ENCODE measurements at regions not wholly inside any gene's neighbourhood (a gene's known extent, or its start where the extent isn't known, plus 50 kb on each side); places are given as distances from the start of the nearest gene placed in this dataset.

DNA sequence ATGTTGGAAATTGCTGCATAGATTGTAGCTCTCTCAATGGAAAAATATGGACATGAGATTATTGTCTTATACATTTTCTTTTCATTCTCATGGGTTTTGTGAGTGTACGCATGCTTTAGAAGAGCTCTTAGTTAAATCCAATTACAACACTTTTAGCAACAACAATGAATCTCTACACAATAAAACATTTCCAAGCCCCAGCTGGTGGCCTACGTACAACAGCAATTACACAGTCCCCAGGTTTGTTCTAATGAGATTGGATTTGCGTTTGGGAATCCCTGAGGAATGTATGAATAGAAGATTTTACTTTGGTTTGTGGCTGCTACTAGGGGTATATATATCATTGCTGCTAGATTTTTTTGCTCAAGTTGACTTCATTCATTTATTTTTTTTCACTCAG is 98.6 kb downstream of the FHDC1 start:
- no peak for DNase-seq (ENCODE audit: low spot score)
- FAIRE-seq = no peak

DNA sequence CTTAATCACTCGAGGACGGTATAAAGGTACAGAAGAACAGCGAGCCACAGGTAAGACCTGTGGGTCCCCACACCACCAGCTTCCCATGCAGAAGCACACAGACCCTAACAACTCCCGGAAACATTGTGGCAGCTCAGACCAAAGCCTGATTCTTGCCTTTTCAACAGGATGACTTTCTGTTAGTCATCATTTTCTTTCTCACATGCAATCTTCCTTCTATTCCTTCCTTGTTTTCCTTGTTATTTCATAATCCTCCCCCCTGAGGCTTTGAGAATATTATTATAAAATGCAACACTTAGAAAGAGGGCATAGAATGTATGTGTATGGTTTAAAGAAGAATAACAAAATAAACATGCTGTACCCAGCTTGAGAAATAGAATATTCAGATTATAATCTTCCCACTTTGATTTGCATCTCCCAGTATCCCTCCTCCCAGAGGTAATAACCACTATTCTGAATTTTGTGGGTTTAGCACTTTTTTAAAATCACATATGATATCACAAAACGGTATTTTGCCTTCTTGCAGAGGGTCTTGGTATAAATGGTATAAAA is 100.9 kb downstream of the FHDC1 start:
- FAIRE-seq (no peak), DNase-seq (ENCODE audit: low spot score) (no peak)

DNA sequence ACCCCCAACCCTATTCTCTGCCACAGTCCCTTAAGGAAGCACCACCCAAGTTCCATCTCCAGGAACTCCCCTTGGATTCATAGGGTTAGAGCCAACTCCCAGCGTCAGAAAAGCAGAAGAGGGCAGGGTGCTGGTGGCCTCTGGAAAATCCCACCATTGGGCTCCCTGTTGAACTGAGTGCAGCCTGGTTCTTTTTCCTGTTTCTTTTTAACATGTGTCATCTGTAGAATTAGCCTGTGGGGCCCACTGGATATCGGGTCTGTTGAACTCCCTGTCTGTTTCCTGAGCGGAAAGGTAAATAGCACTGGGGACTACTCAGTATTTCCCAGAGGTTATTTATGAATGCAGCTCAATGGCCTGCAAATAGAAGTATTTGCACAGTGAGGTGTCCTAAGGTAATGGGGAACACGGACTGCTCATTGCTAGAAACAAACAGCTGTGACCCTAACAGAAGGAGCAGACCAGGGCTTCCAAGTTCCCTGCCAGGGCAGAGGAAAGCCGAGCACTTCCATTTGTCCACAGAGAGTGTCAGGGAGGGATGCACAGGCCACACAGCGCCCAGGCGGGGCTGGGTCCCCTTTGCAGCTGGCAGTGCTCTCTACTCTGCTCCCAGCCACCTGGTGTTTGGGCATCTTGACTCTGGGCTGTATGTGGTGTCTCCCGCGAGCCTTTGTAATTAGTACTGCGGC is 102.6 kb downstream of the FHDC1 start:
- FAIRE-seq (no peak), DNase-seq (ENCODE audit: low spot score) (no peak)

DNA sequence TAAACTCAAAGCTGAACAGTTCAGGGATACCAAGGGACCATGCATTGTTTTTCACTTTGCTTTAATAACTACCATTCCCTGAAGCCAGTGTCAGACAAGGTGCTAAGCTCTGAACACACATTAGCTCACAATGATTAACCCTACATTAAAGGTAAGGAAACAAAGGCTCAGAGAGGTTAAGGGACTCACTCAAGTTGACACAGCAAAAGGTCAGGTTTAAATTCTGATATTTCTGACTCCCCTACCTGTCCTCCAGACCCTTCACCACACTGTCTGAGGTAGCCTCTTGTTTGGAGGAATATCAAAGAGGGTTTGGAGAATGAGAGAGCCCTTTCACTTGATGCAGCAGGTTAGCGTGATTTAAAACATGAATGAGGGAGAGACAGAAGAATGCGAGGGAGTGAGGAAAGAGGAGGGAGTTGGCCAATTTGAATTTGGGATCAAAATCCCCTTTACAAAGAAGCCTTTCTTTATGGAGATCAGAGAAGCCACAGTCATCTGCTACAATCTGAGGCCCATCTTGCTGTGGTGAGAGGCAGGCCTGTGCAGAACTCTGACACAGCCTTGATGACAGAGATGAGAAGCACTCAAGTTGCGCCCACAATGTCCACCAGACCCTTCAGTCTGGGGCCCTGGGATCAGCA is 103.5 kb downstream of the FHDC1 start:
- DNase-seq (ENCODE audit: low spot score) (no peak), FAIRE-seq (no peak)

DNA sequence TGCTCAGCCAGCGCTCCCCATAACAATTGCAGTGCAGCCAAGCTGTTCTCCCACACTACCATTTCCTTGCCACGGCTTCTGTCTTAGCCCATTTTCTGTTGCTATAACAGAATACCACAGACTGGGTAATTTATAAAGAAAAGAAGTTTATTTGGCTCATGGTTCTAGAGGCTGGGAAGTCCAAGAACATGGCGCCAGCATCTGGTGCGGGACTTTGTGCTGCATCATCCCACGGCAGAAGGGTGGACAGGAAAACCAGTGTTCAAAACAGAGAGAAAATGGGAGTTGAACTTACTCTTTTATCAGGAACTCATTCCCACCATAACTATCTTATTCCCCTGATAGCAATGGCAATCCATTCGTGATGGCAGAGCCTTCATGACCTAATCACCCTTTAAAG is 104.6 kb downstream of the FHDC1 start:
- DNase-seq (ENCODE audit: low spot score) (no peak), FAIRE-seq (no peak)

DNA sequence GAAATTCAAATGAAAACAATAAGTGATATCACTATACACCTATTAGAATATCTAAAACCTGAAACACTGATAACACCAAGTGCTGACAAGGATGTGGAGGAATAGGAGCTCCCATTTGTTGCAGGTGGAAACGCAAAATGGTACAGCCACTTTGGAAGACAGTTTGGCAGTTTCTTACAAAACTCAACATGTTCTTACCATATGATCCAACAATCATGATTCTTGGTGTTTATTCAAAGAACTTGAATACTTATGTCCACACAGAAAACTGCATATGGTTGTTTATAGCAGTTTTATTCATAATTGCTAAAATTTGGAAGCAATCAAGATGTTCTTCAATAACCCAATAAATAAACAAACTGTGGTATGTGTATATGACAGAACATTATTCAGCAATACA is 107.9 kb downstream of the FHDC1 start:
- no peak for DNase-seq (ENCODE audit: low spot score)
- FAIRE-seq = no peak

DNA sequence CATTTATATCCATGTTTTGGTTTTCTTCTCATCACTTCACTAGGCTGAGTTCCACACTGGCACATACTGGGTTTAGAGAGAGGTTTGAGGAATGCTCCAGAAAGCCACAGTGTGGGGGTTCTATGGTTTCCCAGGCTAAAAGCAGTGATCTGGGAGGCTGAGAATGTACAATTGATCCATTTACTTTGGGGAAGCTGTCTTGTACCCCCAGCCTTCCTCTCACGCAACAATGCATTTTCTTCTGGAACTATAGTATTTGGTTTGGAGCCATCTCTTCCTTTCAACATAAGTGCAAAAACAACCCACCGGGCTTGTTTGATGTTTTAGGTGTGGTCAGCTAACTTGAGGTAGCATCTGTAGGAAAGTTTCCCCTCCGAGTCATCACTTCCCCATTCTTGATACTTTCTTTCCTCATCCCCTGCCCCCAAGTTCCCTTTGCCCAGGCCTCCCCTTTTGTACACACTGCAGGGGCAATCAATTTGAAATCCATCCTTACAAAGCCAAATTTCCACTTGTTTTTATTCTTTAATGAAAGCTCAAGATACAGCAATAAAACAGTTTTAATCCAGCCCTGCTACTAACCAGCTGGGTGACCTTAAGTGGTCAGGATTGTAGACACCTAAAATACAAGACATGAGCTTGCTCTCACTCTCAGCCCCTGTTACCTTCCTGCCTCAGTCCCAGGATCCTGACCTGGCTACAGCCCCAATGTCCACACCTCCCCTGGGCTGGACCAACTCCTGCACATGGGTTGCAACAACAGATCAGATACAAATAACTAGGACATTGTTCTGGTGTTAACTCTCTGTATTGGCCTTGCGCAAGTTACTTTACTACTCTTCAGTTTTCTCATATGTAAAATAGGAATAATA is 109.2 kb downstream of the FHDC1 start:
- DNase-seq (ENCODE audit: low spot score) = no peak

DNA sequence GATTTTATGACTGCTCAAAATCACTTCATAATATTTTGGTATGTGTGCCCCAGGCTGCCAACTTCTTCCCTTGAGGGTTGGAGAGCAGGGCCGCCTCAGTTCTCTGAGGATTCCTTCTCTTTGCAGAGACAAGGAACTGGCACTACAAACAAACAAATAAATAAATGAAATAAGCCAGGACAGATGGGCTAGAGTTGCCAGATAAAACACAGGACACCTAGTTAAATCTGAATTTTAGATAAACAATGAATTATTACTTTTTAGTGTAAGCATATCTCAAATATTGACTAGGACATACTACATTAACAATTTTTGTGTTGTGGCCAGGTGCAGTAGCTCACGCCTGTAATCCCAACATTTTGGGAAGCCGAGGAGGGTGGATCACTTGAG is 122.5 kb downstream of the FHDC1 start:
- DNase-seq (ENCODE audit: low spot score) = no peak

More for the DNA sequence above, 109.2 kb downstream of the FHDC1 start:
- FAIRE-seq = no peak

DNA sequence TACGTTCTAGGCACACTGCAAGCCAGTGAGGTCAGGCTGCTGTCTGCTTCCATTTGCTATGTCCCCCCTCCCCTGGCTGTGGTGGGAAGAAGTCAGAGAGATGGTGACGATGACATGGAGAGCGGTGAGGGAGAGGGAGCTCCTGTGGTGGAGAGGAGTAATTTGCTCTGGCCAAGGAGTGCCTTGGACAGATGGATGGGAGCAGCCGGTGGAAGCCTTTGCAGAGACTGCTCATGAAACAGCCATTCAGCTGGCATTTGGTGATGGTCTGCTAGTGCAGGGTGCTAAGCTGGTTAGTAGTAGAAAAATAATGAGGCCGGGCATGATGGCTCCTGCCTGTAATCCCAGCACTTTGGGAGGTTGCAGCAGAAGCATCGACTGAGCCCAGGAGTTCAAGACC is 124.1 kb downstream of the FHDC1 start:
- DNase-seq (ENCODE audit: low spot score) (no peak), FAIRE-seq (no peak)

More for the DNA sequence above, 122.5 kb downstream of the FHDC1 start:
- no peak for FAIRE-seq

DNA sequence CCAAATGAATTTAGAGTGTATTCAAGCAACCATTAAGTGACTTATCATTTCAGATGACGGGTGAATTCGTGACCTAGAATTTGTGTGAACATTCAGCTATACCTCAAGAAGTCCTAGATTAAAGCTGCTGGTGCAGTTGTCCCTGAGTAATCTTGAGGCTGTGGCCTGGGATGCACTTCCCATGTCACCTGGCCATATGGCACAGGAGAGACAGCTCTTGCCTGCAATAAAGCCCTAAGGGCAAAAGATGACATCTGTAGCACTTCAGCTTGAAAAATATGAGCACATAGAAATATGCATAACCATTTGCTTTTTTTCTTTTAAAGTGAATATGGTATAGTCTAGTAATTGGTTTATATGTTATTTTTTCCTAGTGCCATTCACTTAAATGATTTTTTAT is 125.8 kb downstream of the FHDC1 start:
- no peak for FAIRE-seq
- DNase-seq (ENCODE audit: low spot score) = no peak

DNA sequence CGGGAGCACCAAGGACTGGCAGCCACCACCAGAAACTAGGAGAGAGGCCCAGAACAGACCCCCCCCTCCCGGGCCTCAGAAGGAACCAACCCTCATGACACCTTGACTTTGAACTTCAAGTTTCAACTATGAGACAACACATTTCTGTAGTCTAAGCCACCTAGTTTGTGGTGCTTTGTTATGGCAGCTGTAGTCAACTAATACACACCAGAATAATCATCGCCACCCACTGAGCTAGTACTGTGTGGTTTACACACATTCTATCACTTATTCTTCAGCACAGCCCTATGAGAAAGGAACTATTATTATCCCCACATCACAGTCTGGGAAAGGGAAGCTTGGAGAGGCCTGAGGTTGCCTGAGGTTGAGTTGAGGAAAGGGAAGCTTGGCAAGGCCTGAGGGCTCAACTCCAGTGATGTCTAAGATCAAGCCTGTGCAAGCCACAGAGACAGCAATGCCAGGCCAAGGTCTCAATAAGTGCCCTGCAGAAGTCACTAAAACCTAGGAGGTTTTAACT is 126.6 kb downstream of the FHDC1 start:
- FAIRE-seq (no peak), DNase-seq (ENCODE audit: low spot score) (no peak)

DNA sequence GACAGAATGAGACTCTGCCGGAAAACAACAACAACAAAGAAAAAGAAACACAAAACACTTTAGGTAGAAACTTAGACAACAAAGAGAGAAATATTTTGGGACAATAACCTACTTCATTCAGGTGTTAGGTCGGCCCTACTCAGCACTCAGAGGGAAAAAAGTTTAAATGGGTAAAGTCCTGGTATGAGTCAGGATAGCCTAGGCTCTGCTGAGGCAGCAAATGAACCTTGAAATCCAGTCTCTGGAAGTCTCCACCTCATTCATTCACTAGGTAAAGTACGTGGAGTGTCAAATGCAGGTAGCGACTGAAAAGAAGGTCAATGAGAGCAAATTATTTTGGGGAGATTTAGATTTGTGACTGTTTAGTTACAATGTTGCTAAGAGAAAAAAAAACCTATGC is 127.4 kb downstream of the FHDC1 start:
- DNase-seq (ENCODE audit: low spot score) (no peak), FAIRE-seq (no peak)

DNA sequence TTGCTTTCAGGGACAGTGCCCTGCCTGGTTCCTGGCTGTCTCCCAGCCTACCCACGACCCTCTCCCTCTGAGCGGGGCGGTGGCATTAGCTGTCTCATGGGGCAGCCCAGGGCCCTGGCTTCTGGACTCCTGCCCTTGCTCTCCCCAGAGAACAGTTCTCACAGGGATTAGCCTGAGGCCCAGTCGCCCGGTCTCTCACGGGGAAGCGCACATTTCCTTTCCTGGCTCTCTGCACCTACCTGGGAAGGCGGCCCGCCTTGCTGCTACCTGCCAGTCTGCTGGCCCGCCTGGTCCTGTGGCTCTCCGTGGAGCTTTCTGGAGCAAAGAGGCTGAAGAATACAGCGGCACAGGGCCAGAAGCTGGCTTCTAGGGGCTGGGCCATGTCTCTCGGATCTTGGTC is 128.4 kb downstream of the FHDC1 start:
- DNase-seq (ENCODE audit: low spot score) (no peak), FAIRE-seq (no peak)

DNA sequence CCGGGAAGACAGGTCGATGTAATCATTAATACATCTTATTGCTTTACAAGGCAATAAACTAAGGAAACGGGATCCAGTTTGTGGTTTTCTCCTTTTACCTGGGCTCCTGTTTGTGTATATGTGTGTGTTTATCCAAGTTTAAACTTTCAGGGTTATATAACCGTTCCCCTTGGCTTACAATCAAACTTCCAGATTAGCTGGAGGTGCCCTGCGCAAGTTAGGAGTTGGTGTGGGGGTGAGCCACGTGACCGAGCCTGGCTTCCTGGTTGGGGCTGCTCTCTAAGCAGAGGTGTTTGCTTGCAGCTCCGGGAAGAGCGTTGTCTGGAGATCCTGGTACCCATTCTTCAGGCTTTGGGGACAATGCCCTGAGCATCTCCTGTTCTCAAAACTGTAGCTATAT is 129.2 kb downstream of the FHDC1 start:
- DNase-seq (ENCODE audit: low spot score) (no peak), FAIRE-seq (no peak)

DNA sequence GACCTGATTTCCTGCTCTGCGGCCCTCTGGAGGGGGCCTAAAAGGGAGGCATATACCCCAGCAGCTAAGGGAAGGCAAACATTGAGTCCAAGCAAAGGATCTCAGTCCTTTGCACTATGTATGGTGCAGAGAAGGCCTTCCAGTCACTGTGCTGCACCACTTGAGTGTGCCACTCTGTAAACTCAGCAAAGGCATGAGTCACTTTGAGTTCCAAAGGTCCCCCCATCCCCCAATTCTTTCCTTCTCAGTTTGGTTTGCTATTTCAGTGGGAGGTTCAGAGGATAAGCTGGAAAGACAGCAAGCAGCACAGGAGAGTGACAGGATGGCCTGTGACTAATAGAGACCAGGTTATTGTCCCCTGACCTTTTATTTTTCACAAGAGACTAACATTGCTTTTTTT is 131.3 kb downstream of the FHDC1 start:
- DNase-seq (ENCODE audit: low spot score) (peak; percentile 48), FAIRE-seq (peak; percentile 25)

DNA sequence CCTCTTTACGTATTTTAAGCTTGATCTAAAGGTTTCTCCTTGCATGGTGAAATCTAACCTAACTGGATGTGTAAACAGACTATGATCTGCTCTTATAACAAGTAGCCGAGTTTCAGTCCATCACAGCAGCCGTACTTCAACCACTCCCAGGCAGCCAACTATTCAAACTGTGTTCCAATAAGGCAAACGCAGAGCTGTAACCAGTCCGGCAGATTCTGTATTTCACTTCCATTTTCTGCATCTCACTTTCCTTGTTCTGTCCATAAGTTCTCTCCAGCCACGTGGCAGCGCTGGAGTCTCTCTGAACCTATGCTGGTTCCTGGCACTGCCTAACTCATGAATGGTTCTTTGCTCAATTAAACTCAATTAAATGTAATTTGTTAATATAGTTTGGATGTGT is 132.6 kb downstream of the FHDC1 start:
- no peak for FAIRE-seq
- no peak for DNase-seq (ENCODE audit: low spot score)

DNA sequence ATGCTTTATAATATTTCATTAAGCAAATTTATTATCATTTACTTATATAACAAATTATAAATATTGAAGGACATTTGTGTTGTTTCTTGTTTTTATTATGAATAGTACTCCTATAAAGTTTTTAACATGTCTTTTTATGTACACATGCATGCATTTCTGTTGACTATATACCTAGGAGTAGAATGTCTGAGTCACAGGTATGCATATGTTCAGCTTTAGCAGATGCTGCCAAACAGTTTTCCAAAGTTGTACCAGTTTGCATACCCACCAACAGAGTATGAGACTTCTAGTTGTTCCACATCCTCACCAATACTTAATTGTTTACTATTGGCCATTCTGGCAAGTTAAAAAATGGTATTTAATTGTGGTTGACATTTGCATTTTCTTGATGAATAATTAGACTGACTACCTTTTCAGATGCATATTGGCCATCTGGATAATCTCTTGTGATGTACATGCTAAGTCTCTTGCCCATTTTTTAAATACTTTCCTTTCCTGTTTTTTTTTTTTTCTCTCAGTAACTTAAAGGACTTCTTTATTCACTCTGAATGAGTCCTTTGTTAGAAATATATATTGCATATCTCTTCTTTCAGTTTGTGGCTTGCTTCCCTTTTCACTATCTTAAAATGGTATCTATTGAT is 132.2 kb upstream of the TRIM2 start:
- no peak for FAIRE-seq
- DNase-seq (ENCODE audit: low spot score) = no peak

DNA sequence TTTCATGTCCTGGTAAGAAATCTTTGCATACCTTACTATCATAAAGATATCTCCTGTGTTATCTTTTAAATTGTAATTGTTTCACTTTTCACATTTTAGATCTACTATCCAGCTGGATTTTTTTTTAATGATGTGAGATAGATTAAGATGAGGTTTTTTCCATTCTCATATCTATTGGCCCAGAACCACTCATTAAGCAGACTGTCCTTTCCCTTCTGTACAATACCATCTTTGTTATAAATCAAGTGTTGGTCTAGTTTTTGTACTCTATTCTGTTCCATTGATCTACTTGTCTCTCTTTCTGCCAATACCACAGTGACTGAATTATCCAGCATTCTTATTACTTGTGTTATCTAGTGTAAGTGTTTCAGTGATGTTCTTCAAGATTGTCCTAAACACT is 131.6 kb upstream of the TRIM2 start:
- no peak for FAIRE-seq
- no peak for DNase-seq (ENCODE audit: low spot score)

DNA sequence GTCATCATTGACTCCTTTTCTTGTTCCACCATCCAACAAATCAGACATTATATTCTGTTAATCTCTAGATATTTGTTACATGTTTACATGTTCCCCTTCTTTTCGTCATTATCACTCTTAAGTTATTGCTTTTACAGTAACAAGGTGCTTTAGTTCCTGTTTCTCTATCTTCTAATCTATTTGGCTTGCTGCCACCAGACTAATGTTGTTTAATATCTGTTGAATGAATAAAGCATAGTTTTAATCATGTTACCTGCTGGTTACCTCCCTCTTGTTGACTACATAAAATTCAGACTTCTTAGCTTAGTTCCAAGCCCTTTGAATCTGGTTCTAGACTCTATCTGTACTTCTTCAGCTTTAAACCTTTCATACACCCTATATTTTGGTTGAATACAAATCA is 129.8 kb upstream of the TRIM2 start:
- DNase-seq (ENCODE audit: low spot score) (no peak), FAIRE-seq (no peak)

DNA sequence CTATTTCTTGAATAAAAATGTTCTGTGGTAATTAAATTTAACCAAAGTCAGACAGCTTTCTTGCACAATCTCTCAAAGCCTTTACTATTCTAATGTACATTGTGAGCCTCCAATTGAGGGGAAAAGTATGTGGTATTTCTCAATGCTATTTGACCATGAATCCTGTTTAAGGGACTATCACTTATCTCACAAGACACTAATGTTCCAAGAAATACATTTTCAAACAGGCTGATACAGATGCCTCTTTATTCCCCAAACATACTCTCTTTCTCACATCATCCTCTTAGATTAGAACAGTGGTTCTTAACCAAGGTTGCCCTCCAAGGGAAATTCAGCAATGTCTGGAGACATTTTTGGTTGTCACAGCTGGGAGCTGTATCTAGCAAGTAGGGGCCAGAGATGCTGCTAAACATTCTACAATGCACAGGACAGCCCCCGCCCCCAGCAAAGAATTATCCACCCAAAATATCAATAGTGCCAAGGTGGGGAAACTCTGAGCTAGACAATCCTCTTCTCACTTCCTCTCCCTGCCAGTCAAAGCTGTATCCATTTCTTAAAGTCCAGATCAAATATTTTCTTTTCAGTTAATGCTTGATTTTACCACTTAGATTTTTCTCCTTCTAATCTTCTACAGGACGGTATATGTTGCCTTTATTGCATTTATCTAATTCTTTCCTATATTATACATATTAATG is 129.2 kb upstream of the TRIM2 start:
- DNase-seq (ENCODE audit: low spot score) = no peak
- FAIRE-seq = no peak

Data from RCC 7860 (cell line).